ENCODE measurements at regions not wholly inside any gene's neighbourhood (a gene's known extent, or its start where the extent isn't known, plus 50 kb on each side); places are given as distances from the start of the nearest gene placed in this dataset.
"Not testable (repeated sequence)": the region's sequence is repeated elsewhere in the genome, so short reads cannot be mapped to it uniquely, and the experiment has no call there.

- Histone ChIP-seq H3K9ac (ENCODE audit: low read length) (no peak overlapping the region), H3K4me1 (ENCODE audit: control insufficient read depth, insufficient read depth, low read length) (no peaks in the 10 kb centered on the region), H3K27me3 (replicated peaks; ENCODE audit: control insufficient read depth, insufficient read depth, low read length) (no peaks in the 10 kb centered on the region), H3K9me3 (ENCODE audit: control insufficient read depth, low read length) (peaks cover 10% of the 10 kb centered on the region), H3K36me3 (ENCODE audit: control insufficient read depth, insufficient read depth, low read length, severe bottlenecking) (no peaks in the 10 kb centered on the region), H3K4me3 (ENCODE audit: low read length) (no peak overlapping the region)
- no peak for DNase-seq (ENCODE audit: low read depth)
Measured at GRCh38 chr18:33835419-33835818, 257.4 kb downstream of the ASXL3 start.

DNA sequence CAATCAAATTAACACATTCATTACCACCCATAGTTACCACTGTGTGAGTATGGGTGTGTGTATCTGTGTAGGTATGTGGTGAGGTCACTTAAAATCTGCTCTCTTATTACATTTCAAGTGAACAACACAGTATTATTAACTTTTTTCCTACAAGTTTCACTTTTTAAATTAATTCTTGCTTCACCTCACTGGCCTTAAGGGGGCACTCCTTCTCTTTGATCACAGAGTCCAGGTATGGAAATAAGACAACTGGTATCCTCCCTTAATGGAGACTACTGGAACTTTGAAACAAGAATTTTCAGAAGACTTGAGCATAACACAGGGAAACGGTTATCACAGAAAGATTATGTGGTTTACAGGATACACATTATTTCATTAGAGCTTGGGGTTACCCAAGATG is 255.8 kb downstream of the ASXL3 start:
- no peak overlapping the region for H3K4me3 ChIP-seq (ENCODE audit: low read length)
- H3K27me3 ChIP-seq (replicated peaks; ENCODE audit: control insufficient read depth, insufficient read depth, low read length): no peaks in the 10 kb centered on the region
- H3K9ac ChIP-seq (ENCODE audit: low read length): no peak overlapping the region
- H3K36me3 ChIP-seq (ENCODE audit: control insufficient read depth, insufficient read depth, low read length, severe bottlenecking): no peaks in the 10 kb centered on the region
- H3K9me3 ChIP-seq (ENCODE audit: control insufficient read depth, low read length): peaks cover 13% of the 10 kb centered on the region
- DNase-seq (ENCODE audit: low read depth): no peak
- H3K4me1 ChIP-seq (ENCODE audit: control insufficient read depth, insufficient read depth, low read length): no peaks in the 10 kb centered on the region

DNA sequence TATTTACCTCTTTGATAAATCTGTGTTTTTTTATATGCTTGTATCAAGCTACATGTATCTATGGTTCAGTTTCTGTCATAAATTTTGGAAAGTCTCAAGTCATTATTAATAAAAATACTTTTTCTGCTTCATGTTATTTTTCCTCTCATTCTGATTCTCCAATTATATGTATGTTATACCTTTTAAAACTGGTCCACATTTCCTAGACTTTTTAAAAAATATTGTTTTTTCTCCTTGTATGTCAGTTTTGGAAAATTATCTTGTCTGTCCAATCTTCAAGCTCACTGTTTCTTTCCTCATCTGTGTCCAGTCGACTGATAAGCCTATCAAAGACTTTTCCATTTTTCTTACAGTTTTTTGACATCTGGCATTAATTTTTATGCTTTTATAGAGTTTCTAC is 253.4 kb downstream of the ASXL3 start:
- no peak for DNase-seq (ENCODE audit: low read depth)
- no peaks in the 10 kb centered on the region for H3K36me3 ChIP-seq (ENCODE audit: control insufficient read depth, insufficient read depth, low read length, severe bottlenecking)

DNA sequence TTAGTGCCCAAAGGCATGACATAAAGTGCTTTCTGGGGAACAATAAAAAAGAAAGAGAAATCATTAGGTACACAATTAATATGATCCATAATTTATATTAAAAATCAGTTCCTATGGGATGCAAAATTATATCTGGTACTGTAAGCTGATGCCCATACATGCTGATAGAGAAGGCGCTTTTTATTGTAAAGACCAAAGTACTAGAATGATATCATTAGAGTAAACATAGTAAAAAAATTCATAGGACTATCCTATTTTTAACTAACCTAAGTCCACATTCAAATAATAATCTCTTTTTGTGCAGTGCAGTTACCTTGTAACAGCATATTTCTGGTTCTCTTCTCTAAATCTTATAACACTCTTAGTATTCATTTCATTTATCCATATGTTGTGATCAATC is 252.2 kb downstream of the ASXL3 start:
- no peak for DNase-seq (ENCODE audit: low read depth)
- H3K9ac ChIP-seq (ENCODE audit: low read length): no peak overlapping the region

More for the DNA sequence above, 253.4 kb downstream of the ASXL3 start:
- no peaks in the 10 kb centered on the region for H3K4me1 ChIP-seq (ENCODE audit: control insufficient read depth, insufficient read depth, low read length)
- no peak overlapping the region for H3K9ac ChIP-seq (ENCODE audit: low read length)
- H3K27me3 ChIP-seq (replicated peaks; ENCODE audit: control insufficient read depth, insufficient read depth, low read length): no peaks in the 10 kb centered on the region
- no peak overlapping the region for H3K4me3 ChIP-seq (ENCODE audit: low read length)
- H3K9me3 ChIP-seq (ENCODE audit: control insufficient read depth, low read length): peaks cover 13% of the 10 kb centered on the region

GRCh38 chr18:33828949-33829348 is 250.9 kb downstream of the ASXL3 start:
- H3K36me3 ChIP-seq (ENCODE audit: control insufficient read depth, insufficient read depth, low read length, severe bottlenecking): no peaks in the 10 kb centered on the region
- H3K9me3 ChIP-seq (ENCODE audit: control insufficient read depth, low read length): peaks cover 13% of the 10 kb centered on the region

More for the DNA sequence above, 252.2 kb downstream of the ASXL3 start:
- Histone ChIP-seq H3K4me1 (ENCODE audit: control insufficient read depth, insufficient read depth, low read length) (no peaks in the 10 kb centered on the region), H3K27me3 (replicated peaks; ENCODE audit: control insufficient read depth, insufficient read depth, low read length) (no peaks in the 10 kb centered on the region), H3K4me3 (ENCODE audit: low read length) (no peak overlapping the region), H3K9me3 (ENCODE audit: control insufficient read depth, low read length) (peaks cover 13% of the 10 kb centered on the region), H3K36me3 (ENCODE audit: control insufficient read depth, insufficient read depth, low read length, severe bottlenecking) (no peaks in the 10 kb centered on the region)

GRCh38 chr18:33826151-33826550 is 248.1 kb downstream of the ASXL3 start:
- Histone ChIP-seq H3K36me3 (ENCODE audit: control insufficient read depth, insufficient read depth, low read length, severe bottlenecking) (no peaks in the 10 kb centered on the region), H3K27me3 (replicated peaks; ENCODE audit: control insufficient read depth, insufficient read depth, low read length) (no peaks in the 10 kb centered on the region), H3K4me1 (ENCODE audit: control insufficient read depth, insufficient read depth, low read length) (peaks cover 11% of the 10 kb centered on the region), H3K4me3 (ENCODE audit: low read length) (no peak overlapping the region), H3K9me3 (ENCODE audit: control insufficient read depth, low read length) (peaks cover 5% of the 10 kb centered on the region), H3K9ac (ENCODE audit: low read length) (no peak overlapping the region)
- DNase-seq (ENCODE audit: low read depth): no peak

More at GRCh38 chr18:33828949-33829348, 250.9 kb downstream of the ASXL3 start:
- no peaks in the 10 kb centered on the region for H3K27me3 ChIP-seq (replicated peaks; ENCODE audit: control insufficient read depth, insufficient read depth, low read length)
- no peak overlapping the region for H3K4me3 ChIP-seq (ENCODE audit: low read length)
- no peak overlapping the region for H3K9ac ChIP-seq (ENCODE audit: low read length)
- no peak for DNase-seq (ENCODE audit: low read depth)
- H3K4me1 ChIP-seq (ENCODE audit: control insufficient read depth, insufficient read depth, low read length): no peaks in the 10 kb centered on the region

DNA sequence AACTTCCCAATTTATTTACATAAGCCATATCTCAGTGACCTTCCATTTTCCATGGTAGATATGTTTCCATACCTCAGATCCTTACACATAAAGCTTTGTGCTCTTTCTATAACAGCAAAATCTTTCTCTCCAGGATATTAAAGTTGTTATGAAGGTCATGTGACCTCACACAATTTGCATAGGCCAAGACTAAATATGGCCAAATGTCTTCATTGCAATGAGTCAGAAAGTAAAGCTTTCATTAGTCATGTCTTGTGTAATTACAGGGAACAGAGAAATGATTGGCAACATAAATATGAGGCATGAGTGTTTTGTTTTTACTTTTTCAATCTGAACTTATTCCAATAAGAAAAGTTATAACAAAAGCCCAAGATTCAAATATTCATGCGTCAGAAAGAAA is 243.5 kb downstream of the ASXL3 start:
- Histone ChIP-seq H3K36me3 (ENCODE audit: control insufficient read depth, insufficient read depth, low read length, severe bottlenecking) (no peaks in the 10 kb centered on the region), H3K4me1 (ENCODE audit: control insufficient read depth, insufficient read depth, low read length) (peaks cover 17% of the 10 kb centered on the region)
- DNase-seq (ENCODE audit: low read depth): peak; percentile 66

GRCh38 chr18:33820517-33821371 is 242.7 kb downstream of the ASXL3 start:
- no peaks in the 10 kb centered on the region for H3K9me3 ChIP-seq (ENCODE audit: control insufficient read depth, low read length)
- H3K36me3 ChIP-seq (ENCODE audit: control insufficient read depth, insufficient read depth, low read length, severe bottlenecking): no peaks in the 10 kb centered on the region
- H3K4me1 ChIP-seq (ENCODE audit: control insufficient read depth, insufficient read depth, low read length): peaks cover 17% of the 10 kb centered on the region
- H3K9ac ChIP-seq (ENCODE audit: low read length): no peak overlapping the region
- H3K27me3 ChIP-seq (replicated peaks; ENCODE audit: control insufficient read depth, insufficient read depth, low read length): no peaks in the 10 kb centered on the region
- peak; percentile 12 for DNase-seq (ENCODE audit: low read depth)
- H3K4me3 ChIP-seq (ENCODE audit: low read length): peak overlapping the region; percentile 54

More for the DNA sequence above, 243.5 kb downstream of the ASXL3 start:
- Histone ChIP-seq H3K27me3 (replicated peaks; ENCODE audit: control insufficient read depth, insufficient read depth, low read length) (no peaks in the 10 kb centered on the region), H3K9ac (ENCODE audit: low read length) (no peak overlapping the region), H3K9me3 (ENCODE audit: control insufficient read depth, low read length) (no peaks in the 10 kb centered on the region), H3K4me3 (ENCODE audit: low read length) (no peak overlapping the region)

- H3K27me3 ChIP-seq (replicated peaks; ENCODE audit: control insufficient read depth, insufficient read depth, low read length); H3K4me3 ChIP-seq (ENCODE audit: low read length); H3K36me3 ChIP-seq (ENCODE audit: control insufficient read depth, insufficient read depth, low read length, severe bottlenecking): not testable (repeated sequence)
Measured at GRCh38 chr18:33819692-33820343, 241.8 kb downstream of the ASXL3 start.

DNA sequence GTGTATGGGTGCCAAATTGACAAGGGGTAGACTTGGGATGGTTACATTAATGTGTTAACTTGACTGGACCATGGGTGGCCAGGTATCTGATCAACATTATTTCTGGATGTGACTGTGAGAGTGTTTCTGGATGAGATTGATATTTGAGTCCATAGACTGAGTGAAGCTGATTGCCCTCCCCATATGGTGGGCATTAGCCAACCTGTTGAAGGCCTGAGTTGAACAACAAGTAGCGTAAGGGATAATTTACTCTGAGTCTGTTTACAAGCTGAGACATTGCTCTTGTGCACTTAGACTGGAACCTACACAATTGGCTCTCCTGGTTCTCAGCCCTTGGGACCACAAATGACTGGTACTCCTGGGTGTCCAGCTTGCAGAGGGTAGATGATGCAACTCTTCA is 240.1 kb downstream of the ASXL3 start:
- H3K27me3 ChIP-seq (replicated peaks; ENCODE audit: control insufficient read depth, insufficient read depth, low read length): no peaks in the 10 kb centered on the region
- no peaks in the 10 kb centered on the region for H3K36me3 ChIP-seq (ENCODE audit: control insufficient read depth, insufficient read depth, low read length, severe bottlenecking)
- no peak for DNase-seq (ENCODE audit: low read depth)
- H3K9me3 ChIP-seq (ENCODE audit: control insufficient read depth, low read length): no peaks in the 10 kb centered on the region
- H3K4me3 ChIP-seq (ENCODE audit: low read length): no peak overlapping the region
- H3K4me1 ChIP-seq (ENCODE audit: control insufficient read depth, insufficient read depth, low read length): peaks cover 24% of the 10 kb centered on the region
- no peak overlapping the region for H3K9ac ChIP-seq (ENCODE audit: low read length)

More at GRCh38 chr18:33819692-33820343, 241.8 kb downstream of the ASXL3 start:
- not testable (repeated sequence) for DNase-seq (ENCODE audit: low read depth); H3K9ac ChIP-seq (ENCODE audit: low read length); H3K9me3 ChIP-seq (ENCODE audit: control insufficient read depth, low read length)
- peaks cover 17% of the 10 kb centered on the region for H3K4me1 ChIP-seq (ENCODE audit: control insufficient read depth, insufficient read depth, low read length)

DNA sequence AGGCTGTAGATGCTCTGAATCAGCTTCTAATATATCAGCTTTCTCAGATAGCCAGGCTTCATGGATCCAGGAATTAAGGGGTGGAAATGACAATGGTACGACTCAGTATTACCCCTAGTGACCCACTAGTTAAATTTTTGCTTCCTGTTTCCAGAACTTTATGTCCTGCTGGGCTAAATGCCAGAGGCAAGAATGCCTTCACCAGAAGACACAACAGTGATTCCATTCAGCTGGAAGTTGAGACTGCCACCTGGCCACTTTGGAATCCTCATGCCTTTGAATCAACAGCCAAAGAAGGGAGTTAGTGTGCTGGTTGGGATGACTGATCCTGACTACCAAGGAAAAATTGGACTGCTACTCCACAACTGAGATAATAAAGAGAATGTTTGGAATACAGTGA is 239.1 kb downstream of the ASXL3 start:
- Histone ChIP-seq H3K9ac (ENCODE audit: low read length) (no peak overlapping the region), H3K4me1 (ENCODE audit: control insufficient read depth, insufficient read depth, low read length) (peaks cover 23% of the 10 kb centered on the region), H3K9me3 (ENCODE audit: control insufficient read depth, low read length) (no peaks in the 10 kb centered on the region), H3K4me3 (ENCODE audit: low read length) (no peak overlapping the region), H3K36me3 (ENCODE audit: control insufficient read depth, insufficient read depth, low read length, severe bottlenecking) (no peaks in the 10 kb centered on the region), H3K27me3 (replicated peaks; ENCODE audit: control insufficient read depth, insufficient read depth, low read length) (no peaks in the 10 kb centered on the region)
- DNase-seq (ENCODE audit: low read depth): no peak

All from adipocyte (in vitro differentiated cells).